ENCODE measurements at regions not wholly inside any gene's neighbourhood (a gene's known extent, or its start where the extent isn't known, plus 50 kb on each side); places are given as distances from the start of the nearest gene placed in this dataset.

DNA sequence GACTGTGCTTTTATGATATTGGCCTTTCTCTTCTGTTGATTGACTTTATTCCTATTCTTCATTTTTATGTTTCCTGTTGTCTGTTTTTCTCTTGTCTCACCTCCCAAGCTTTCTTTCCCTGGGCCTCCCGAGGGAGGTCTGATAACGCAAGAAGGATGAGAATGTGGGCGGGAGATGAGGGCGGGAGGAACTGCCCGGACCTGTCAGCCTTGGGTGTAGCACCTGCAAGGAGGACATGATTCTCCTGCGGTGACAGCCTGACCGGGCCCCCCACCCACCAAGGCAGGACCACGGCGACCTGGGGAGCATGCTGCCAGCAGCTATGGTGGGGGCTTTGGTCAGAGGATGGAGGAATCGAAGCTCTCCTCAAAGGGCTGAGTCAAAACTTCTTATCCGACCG is 86.9 kb downstream of the PLEKHG1 start:
- H3K9me3 Mint-ChIP-seq, result no peaks in the 10 kb centered on the region
- DNase-seq (no peak), ATAC-seq (ENCODE audit: low read depth) (no peak)
- H3K4me3 Mint-ChIP-seq, result peak overlapping the region; percentile 17
- H3K4me1 Mint-ChIP-seq, result peaks cover 96% of the 10 kb centered on the region
- peaks cover 34% of the 10 kb centered on the region for H3K36me3 Mint-ChIP-seq (ENCODE audit: low read depth)
- H3K27ac Mint-ChIP-seq, result peak overlapping the region; percentile 85
- TF ChIP-seq, protein P1, sequence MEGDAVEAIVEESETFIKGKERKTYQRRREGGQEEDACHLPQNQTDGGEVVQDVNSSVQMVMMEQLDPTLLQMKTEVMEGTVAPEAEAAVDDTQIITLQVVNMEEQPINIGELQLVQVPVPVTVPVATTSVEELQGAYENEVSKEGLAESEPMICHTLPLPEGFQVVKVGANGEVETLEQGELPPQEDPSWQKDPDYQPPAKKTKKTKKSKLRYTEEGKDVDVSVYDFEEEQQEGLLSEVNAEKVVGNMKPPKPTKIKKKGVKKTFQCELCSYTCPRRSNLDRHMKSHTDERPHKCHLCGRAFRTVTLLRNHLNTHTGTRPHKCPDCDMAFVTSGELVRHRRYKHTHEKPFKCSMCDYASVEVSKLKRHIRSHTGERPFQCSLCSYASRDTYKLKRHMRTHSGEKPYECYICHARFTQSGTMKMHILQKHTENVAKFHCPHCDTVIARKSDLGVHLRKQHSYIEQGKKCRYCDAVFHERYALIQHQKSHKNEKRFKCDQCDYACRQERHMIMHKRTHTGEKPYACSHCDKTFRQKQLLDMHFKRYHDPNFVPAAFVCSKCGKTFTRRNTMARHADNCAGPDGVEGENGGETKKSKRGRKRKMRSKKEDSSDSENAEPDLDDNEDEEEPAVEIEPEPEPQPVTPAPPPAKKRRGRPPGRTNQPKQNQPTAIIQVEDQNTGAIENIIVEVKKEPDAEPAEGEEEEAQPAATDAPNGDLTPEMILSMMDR (IDR thresholded peaks at IDR 0.05), result no peak
- H3K27me3 Mint-ChIP-seq, result no peaks in the 10 kb centered on the region
- intact Hi-C loops (cut with micrococcal nuclease), result no loop called here
- POLR2A ChIA-PET, result interaction anchor here (0.9 to 7.3 kb wide), 7 partner anchors 12 to 86 kb away, joined by 3 to 62 read pairs (median 4); partner anchors contain the start of gene PLEKHG1
- CTCF ChIA-PET, result interaction anchor here (0.8 to 2.6 kb wide), 17 partner anchors 9 to 270 kb away, joined by 3 to 15 read pairs (median 4); partner anchors contain the start of gene PLEKHG1

DNA sequence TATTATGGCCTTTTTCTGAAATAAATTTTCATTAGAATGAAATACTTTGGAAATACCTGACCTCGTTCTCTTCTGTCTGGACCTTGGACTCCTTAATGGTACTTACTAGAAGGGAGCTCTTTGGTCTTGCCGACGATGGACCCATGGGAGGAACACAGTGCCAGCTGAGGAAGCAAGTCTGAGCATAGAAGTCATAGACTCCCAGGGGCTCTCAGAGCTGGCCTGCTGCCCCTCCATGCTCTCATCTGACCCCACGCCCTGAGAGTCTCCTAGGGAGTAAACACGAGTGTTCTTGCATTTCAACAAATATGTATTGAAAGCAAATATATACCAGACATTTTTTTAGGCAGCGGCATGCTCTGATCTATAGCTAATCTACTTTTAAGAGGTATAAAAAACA is 87.8 kb downstream of the PLEKHG1 start:
- Mint-ChIP-seq H3K9me3 (no peaks in the 10 kb centered on the region), H3K4me1 (peaks cover 95% of the 10 kb centered on the region), H3K4me3 (peak overlapping the region; percentile 61), H3K36me3 (ENCODE audit: low read depth) (peaks cover 28% of the 10 kb centered on the region), H3K27me3 (no peaks in the 10 kb centered on the region), H3K27ac (peak overlapping the region; percentile 85)
- intact Hi-C loops (cut with micrococcal nuclease), result no loop called here
- TF ChIP-seq, protein P1 (IDR thresholded peaks at IDR 0.05), result no peak
- no peak for ATAC-seq (ENCODE audit: low read depth)
- POLR2A ChIA-PET, result interaction anchor here (0.6 to 7.3 kb wide), 8 partner anchors 11 to 269 kb away, joined by 3 to 62 read pairs (median 5); partner anchors contain the start of gene PLEKHG1
- CTCF ChIA-PET, result interaction anchor here (1.0 to 2.4 kb wide), 6 partner anchors 26 to 269 kb away, joined by 3 to 13 read pairs (median 4); no protein-coding TSS in a partner anchor
- DNase-seq, result no peak

DNA sequence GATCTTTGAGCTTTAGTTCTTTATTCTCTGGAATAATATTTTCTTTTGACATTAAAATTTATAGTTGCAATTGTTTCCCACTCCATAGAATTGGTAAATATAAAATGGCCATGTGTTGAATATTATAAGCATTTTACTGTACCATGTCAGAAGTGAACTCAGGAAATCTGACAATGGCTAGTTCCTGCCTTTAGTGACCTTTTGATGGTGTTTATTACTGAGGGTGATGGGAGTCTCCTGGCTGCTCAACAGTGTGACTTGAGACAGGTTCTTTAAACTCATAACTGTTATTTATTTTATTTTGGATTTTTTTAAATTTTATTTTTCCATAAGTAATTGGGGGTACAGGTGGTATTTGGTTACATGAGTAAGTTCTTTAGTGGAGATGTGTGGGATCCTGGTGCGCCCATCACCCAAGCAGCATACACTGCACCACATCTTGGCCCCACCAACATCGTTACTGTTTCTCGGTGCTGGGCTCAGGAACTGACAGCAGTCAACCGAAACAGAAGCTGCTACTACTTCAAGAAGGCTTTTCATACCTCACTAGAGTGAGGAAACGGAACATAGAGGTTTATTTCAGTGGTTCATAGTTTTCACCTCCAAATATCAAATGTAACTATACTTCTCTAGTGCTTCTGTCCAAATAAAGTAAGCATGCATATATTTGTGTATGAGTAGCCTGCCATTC is 90.4 kb downstream of the PLEKHG1 start:
- peak overlapping the region; percentile 64 for H3K4me3 Mint-ChIP-seq
- H3K36me3 Mint-ChIP-seq (ENCODE audit: low read depth), result peaks cover 30% of the 10 kb centered on the region
- peaks cover 94% of the 10 kb centered on the region for H3K4me1 Mint-ChIP-seq
- H3K9me3 Mint-ChIP-seq, result no peaks in the 10 kb centered on the region
- ChIA-PET POLR2A (interaction anchor here (1.0 to 2.6 kb wide), 6 partner anchors 12 to 90 kb away, joined by 3 to 10 read pairs (median 6); partner anchors contain the start of gene PLEKHG1), CTCF (interaction anchor here (0.6 to 1.3 kb wide), 5 partner anchors 15 to 619 kb away, joined by 3 to 4 read pairs (median 4); partner anchors contain the start of gene PLEKHG1)
- ATAC-seq (ENCODE audit: low read depth), result peak; percentile 73
- peak overlapping the region; percentile 54 for H3K27ac Mint-ChIP-seq
- intact Hi-C loops (cut with micrococcal nuclease), result loop anchor here (1.0 to 5.0 kb wide), 7 partner anchors 8 to 271 kb away; no protein-coding TSS in a partner anchor
- H3K27me3 Mint-ChIP-seq, result no peaks in the 10 kb centered on the region
- TF ChIP-seq, protein P1 (IDR thresholded peaks at IDR 0.05), result no peak
- DNase-seq, result no peak

DNA sequence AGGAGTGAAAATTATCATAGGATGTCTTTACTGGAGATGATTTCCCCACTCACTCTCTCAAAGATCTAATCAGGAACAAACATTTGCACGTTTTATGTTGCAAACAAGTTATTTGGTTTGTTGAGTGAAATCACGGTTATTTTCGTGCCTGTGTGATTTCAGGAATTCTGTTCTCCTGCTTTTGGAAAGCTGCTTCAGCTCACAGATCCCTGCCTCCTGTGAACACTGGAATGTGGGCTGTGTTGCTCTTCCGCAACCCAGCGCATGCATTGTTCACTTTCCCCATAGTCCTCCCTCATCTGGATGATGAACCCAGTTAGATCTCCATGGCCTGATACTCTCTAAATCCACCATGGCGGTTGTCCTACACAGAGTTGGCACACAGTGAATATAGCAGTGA is 91.0 kb downstream of the PLEKHG1 start:
- Mint-ChIP-seq H3K27me3 (no peaks in the 10 kb centered on the region), H3K36me3 (ENCODE audit: low read depth) (peaks cover 34% of the 10 kb centered on the region), H3K27ac (peak overlapping the region; percentile 54), H3K4me3 (peak overlapping the region; percentile 64), H3K4me1 (peaks cover 94% of the 10 kb centered on the region), H3K9me3 (no peaks in the 10 kb centered on the region)
- no peak for DNase-seq
- TF ChIP-seq, protein P1 (IDR thresholded peaks at IDR 0.05), result no peak
- intact Hi-C loops (cut with micrococcal nuclease), result loop anchor here (1.0 to 5.0 kb wide), 10 partner anchors 7 to 272 kb away; no protein-coding TSS in a partner anchor
- ATAC-seq (ENCODE audit: low read depth), result no peak
- ChIA-PET CTCF (interaction anchor here (0.8 to 1.4 kb wide), 5 partner anchors 16 to 272 kb away, joined by 3 to 4 read pairs (median 4); partner anchors contain the start of gene PLEKHG1), POLR2A (interaction anchor here (1.0 to 2.6 kb wide), 6 partner anchors 12 to 91 kb away, joined by 3 to 10 read pairs (median 6); partner anchors contain the start of gene PLEKHG1)

DNA sequence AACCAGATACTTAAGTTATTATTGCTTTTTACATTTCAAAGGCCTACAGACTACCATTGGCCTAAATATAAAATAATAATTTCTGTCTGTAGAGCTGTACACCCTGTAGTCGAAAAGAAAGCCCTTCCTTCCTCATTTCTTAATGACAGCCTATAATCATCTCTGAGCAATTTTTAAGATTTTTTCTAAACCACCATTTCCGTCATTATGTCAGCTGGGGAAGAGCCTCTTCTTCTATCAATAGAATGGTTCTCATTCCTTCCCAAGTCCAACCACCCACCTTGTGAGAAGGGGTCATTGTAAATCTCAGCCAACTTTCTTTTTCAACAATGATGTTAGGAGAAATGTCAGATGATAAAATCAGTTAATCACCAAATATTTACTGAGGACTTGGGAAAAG is 91.8 kb downstream of the PLEKHG1 start:
- Mint-ChIP-seq H3K27ac (peak overlapping the region; percentile 54), H3K9me3 (no peaks in the 10 kb centered on the region), H3K4me3 (peak overlapping the region; percentile 17), H3K36me3 (ENCODE audit: low read depth) (peaks cover 35% of the 10 kb centered on the region), H3K4me1 (peaks cover 94% of the 10 kb centered on the region), H3K27me3 (no peaks in the 10 kb centered on the region)
- CTCF ChIA-PET, result interaction anchor here (1.4 kb wide), 1 partner anchor 91 kb away, joined by 4 read pairs; no protein-coding TSS in a partner anchor
- POLR2A ChIA-PET, result interaction anchor here (2.6 kb wide), 1 partner anchor 92 kb away, joined by 10 read pairs; the partner anchor contains the start of gene PLEKHG1
- ATAC-seq (ENCODE audit: low read depth) (peak; percentile 69), DNase-seq (no peak)
- TF ChIP-seq, protein P1 (IDR thresholded peaks at IDR 0.05), result no peak
- intact Hi-C loops (cut with micrococcal nuclease), result loop anchor here (1.0 to 5.0 kb wide), 8 partner anchors 8 to 273 kb away; no protein-coding TSS in a partner anchor
